Astrocyte (in vitro differentiated cells and primary cell): ENCODE measurements at regions not wholly inside any gene's neighbourhood (a gene's known extent, or its start where the extent isn't known, plus 50 kb on each side); places are given as distances from the start of the nearest gene placed in this dataset.

Experiments
- DNase-seq: peaks from one replicate; pipeline ENCODE4 v3.0.0-alpha.2; 2010; ENCODE audit warnings: low read depth
- FAIRE-seq: peaks from 2 replicates; lab custom pipeline; 2011; peaks lifted over from hg19 to GRCh38; lab: Jason Lieb, UNC
- H2AFZ ChIP-seq: 2 replicates; pipeline ENCODE4 v1.6.0; 2012; ENCODE audit warnings: low read depth, low read length, inconsistent platforms
- H3K27ac ChIP-seq: 2 replicates; pipeline ENCODE4 v1.5.1; 2011; ENCODE audit warnings: low read depth, low read length, inconsistent platforms
- H3K27me3 ChIP-seq: 2 replicates; pipeline ENCODE4 v1.6.0; 2011; ENCODE audit warnings: low read length, inconsistent platforms; ENCODE audit not compliant: insufficient read depth
- H3K36me3 ChIP-seq: 2 replicates; pipeline ENCODE4 v1.5.1; 2011; ENCODE audit warnings: low read length, inconsistent platforms; ENCODE audit not compliant: insufficient read depth
- H3K4me1 ChIP-seq: 2 replicates; pipeline ENCODE4 v1.5.1; 2011; ENCODE audit warnings: low read length, inconsistent platforms; ENCODE audit not compliant: insufficient read depth
- H3K4me2 ChIP-seq: 2 replicates; pipeline ENCODE4 v1.6.0; 2012; ENCODE audit warnings: low read length, inconsistent platforms
- H3K4me3 ChIP-seq: 2 replicates; pipeline ENCODE4 v1.5.1; 2011; ENCODE audit warnings: low read depth, mild to moderate bottlenecking, low read length, inconsistent platforms; ENCODE audit not compliant: insufficient read depth
- H3K79me2 ChIP-seq: 2 replicates; pipeline ENCODE4 v1.6.0; 2012; ENCODE audit warnings: mild to moderate bottlenecking, low read length, inconsistent platforms; ENCODE audit not compliant: insufficient read depth
- H3K9ac ChIP-seq: 2 replicates; pipeline ENCODE4 v1.6.0; 2012; ENCODE audit warnings: mild to moderate bottlenecking, low read length, inconsistent platforms
- H3K9me3 ChIP-seq: 2 replicates; pipeline ENCODE4 v1.5.1; 2012; ENCODE audit warnings: low read depth, mild to moderate bottlenecking, low read length, inconsistent platforms; ENCODE audit not compliant: insufficient read depth
- H4K20me1 ChIP-seq: 2 replicates; pipeline ENCODE4 v1.6.0; 2012; ENCODE audit warnings: low read length, inconsistent platforms; ENCODE audit not compliant: insufficient read depth
- H3K27ac Mint-ChIP-seq: one replicate; pipeline ENCODE4 v1.8.0; 2021; ENCODE audit warnings: mild to moderate bottlenecking, mixed read lengths; ENCODE audit not compliant: unreplicated experiment
- H3K27me3 Mint-ChIP-seq: one replicate; pipeline ENCODE4 v1.8.0; 2021; ENCODE audit warnings: low read depth, mixed read lengths; ENCODE audit not compliant: unreplicated experiment
- H3K36me3 Mint-ChIP-seq: one replicate; pipeline ENCODE4 v1.8.0; 2021; ENCODE audit warnings: low read depth, mixed read lengths; ENCODE audit not compliant: unreplicated experiment
- H3K4me1 Mint-ChIP-seq: one replicate; pipeline ENCODE4 v1.8.0; 2021; ENCODE audit warnings: low read depth, mixed read lengths; ENCODE audit not compliant: unreplicated experiment
- H3K4me3 Mint-ChIP-seq: one replicate; pipeline ENCODE4 v1.8.0; 2021; ENCODE audit warnings: mild to moderate bottlenecking, moderate library complexity, mixed read lengths; ENCODE audit not compliant: unreplicated experiment
- H3K9me3 Mint-ChIP-seq: one replicate; pipeline ENCODE4 v1.8.0; 2021; ENCODE audit warnings: mild to moderate bottlenecking, mixed read lengths; ENCODE audit not compliant: unreplicated experiment
- CTCF ChIP-seq: IDR thresholded peaks from 2 replicates; pipeline ENCODE4 v1.5.1; 2011; ENCODE audit warnings: low read depth, mild to moderate bottlenecking, inconsistent platforms, low read length, moderate library complexity; ENCODE audit not compliant: insufficient read depth
- EZH2 ChIP-seq: IDR thresholded peaks from 2 replicates; pipeline ENCODE4 v1.6.1; 2012; ENCODE audit warnings: mild to moderate bottlenecking, low read length, inconsistent platforms; ENCODE audit not compliant: insufficient read depth

GRCh38 chr6:81093051-81093450 lies 659.4 kb downstream of the TENT5A start:
- Histone ChIP-seq H3K36me3 (no peaks in the 10 kb centered on the region), H3K9ac (no peak overlapping the region), H3K9me3 (no peaks in the 10 kb centered on the region), H2AFZ (no peak overlapping the region), H3K27ac (no peak overlapping the region), H3K4me3 (no peak overlapping the region), H4K20me1 (no peaks in the 10 kb centered on the region), H3K4me2 (no peak overlapping the region), H3K4me1 (no peaks in the 10 kb centered on the region), H3K79me2 (no peaks in the 10 kb centered on the region), H3K27me3 (no peaks in the 10 kb centered on the region)
- no peaks in the 10 kb centered on the region for H3K9me3 Mint-ChIP-seq
- no peak for DNase-seq
- no peak for FAIRE-seq
- TF ChIP-seq CTCF (no peak), EZH2 (no peak)
- H3K36me3 Mint-ChIP-seq: no peaks in the 10 kb centered on the region
- no peaks in the 10 kb centered on the region for H3K4me1 Mint-ChIP-seq
- H3K27me3 Mint-ChIP-seq: no peaks in the 10 kb centered on the region
- H3K27ac Mint-ChIP-seq: no peak overlapping the region
- no peak overlapping the region for H3K4me3 Mint-ChIP-seq

- DNase-seq (no peak), FAIRE-seq (no peak)
- H3K36me3 Mint-ChIP-seq: no peaks in the 10 kb centered on the region
- TF ChIP-seq CTCF (no peak), EZH2 (no peak)
- no peak overlapping the region for H3K4me2 ChIP-seq
- H3K4me3 ChIP-seq: no peak overlapping the region
- no peaks in the 10 kb centered on the region for H3K4me1 Mint-ChIP-seq
- H2AFZ ChIP-seq: no peak overlapping the region
- H3K27ac Mint-ChIP-seq: no peak overlapping the region
- H3K4me1 ChIP-seq: no peaks in the 10 kb centered on the region
- H3K27ac ChIP-seq: no peak overlapping the region
- no peaks in the 10 kb centered on the region for H3K27me3 Mint-ChIP-seq
- no peak overlapping the region for H3K4me3 Mint-ChIP-seq
- H3K79me2 ChIP-seq: no peaks in the 10 kb centered on the region
- no peaks in the 10 kb centered on the region for H3K9me3 Mint-ChIP-seq
- H3K9ac ChIP-seq: no peak overlapping the region
- no peaks in the 10 kb centered on the region for H3K9me3 ChIP-seq
- H3K36me3 ChIP-seq: no peaks in the 10 kb centered on the region
- no peaks in the 10 kb centered on the region for H4K20me1 ChIP-seq
- no peaks in the 10 kb centered on the region for H3K27me3 ChIP-seq
Measured at GRCh38 chr6:81088145-81088544, 664.3 kb downstream of the TENT5A start.

DNA sequence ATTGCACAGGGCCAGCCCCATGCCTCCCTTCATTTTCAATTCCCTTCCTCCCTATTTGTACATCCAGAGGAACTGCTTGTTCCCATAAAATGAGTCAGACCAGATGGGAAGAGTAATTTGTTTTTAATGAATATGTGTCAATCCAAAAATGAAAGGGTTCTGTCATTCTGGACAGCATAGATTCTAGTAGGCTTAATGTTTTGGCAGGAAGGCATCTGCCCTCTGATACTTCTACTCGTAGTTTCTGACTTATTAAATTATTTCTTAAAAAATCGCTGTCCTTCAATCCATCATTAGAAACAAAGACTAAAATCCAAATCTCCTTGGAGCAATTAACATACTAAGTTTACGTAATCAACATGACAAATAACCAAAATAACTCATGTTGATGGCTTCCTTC lies 665.5 kb downstream of the TENT5A start:
- Mint-ChIP-seq H3K27me3 (no peaks in the 10 kb centered on the region), H3K36me3 (no peaks in the 10 kb centered on the region), H3K4me3 (no peak overlapping the region), H3K27ac (no peak overlapping the region), H3K9me3 (no peaks in the 10 kb centered on the region), H3K4me1 (no peaks in the 10 kb centered on the region)
- FAIRE-seq: no peak
- DNase-seq: no peak
- Histone ChIP-seq H3K4me2 (no peak overlapping the region), H3K79me2 (no peaks in the 10 kb centered on the region), H3K9me3 (no peaks in the 10 kb centered on the region), H4K20me1 (no peaks in the 10 kb centered on the region), H3K27me3 (no peaks in the 10 kb centered on the region), H3K9ac (no peak overlapping the region), H3K4me1 (no peaks in the 10 kb centered on the region), H3K4me3 (no peak overlapping the region), H3K36me3 (no peaks in the 10 kb centered on the region), H2AFZ (no peak overlapping the region), H3K27ac (no peak overlapping the region)
- TF ChIP-seq CTCF (no peak), EZH2 (no peak)
